ENCODE measurements at regions not wholly inside any gene's neighbourhood (a gene's known extent, or its start where the extent isn't known, plus 50 kb on each side); places are given as distances from the start of the nearest gene placed in this dataset.
"Not testable (repeated sequence)": the region's sequence is repeated elsewhere in the genome, so short reads cannot be mapped to it uniquely, and the experiment has no call there.

GRCh38 chr10:57628592-57629284 lies 639.0 kb downstream of the IPMK start:
- Mint-ChIP-seq H3K4me3 (no peak overlapping the region), H3K36me3 (ENCODE audit: low read depth) (no peaks in the 10 kb centered on the region)
- intact Hi-C loops (cut with micrococcal nuclease) = no loop called here

GRCh38 chr10:57627642-57628178 lies 640.0 kb downstream of the IPMK start:
- intact Hi-C loops (cut with micrococcal nuclease) = no loop called here
- no peaks in the 10 kb centered on the region for H3K27me3 Mint-ChIP-seq
- no peak overlapping the region for H3K4me3 Mint-ChIP-seq
- H3K9me3 Mint-ChIP-seq = no peaks in the 10 kb centered on the region
- no peaks in the 10 kb centered on the region for H3K4me1 Mint-ChIP-seq
- no peaks in the 10 kb centered on the region for H3K36me3 Mint-ChIP-seq (ENCODE audit: low read depth)
- DNase-seq = no peak
- no peak overlapping the region for H3K27ac Mint-ChIP-seq

More at GRCh38 chr10:57628592-57629284, 639.0 kb downstream of the IPMK start:
- Mint-ChIP-seq H3K4me1 (no peaks in the 10 kb centered on the region), H3K27ac (no peak overlapping the region), H3K27me3 (no peaks in the 10 kb centered on the region), H3K9me3 (no peaks in the 10 kb centered on the region)
- DNase-seq = no peak

- intact Hi-C loops (cut with micrococcal nuclease) = no loop called here
- DNase-seq = no peak
- Mint-ChIP-seq H3K27ac (no peak overlapping the region), H3K36me3 (ENCODE audit: low read depth) (no peaks in the 10 kb centered on the region), H3K4me1 (no peaks in the 10 kb centered on the region), H3K27me3 (no peaks in the 10 kb centered on the region), H3K9me3 (no peaks in the 10 kb centered on the region), H3K4me3 (no peak overlapping the region)
These were observed 642.7 kb downstream of the IPMK start for GRCh38 chr10:57624856-57625592.

GRCh38 chr10:57624066-57624465 lies 643.6 kb downstream of the IPMK start:
- Mint-ChIP-seq H3K27ac (no peak overlapping the region), H3K4me1 (no peaks in the 10 kb centered on the region), H3K27me3 (no peaks in the 10 kb centered on the region), H3K4me3 (no peak overlapping the region), H3K36me3 (ENCODE audit: low read depth) (no peaks in the 10 kb centered on the region), H3K9me3 (no peaks in the 10 kb centered on the region)
- no peak for DNase-seq
- intact Hi-C loops (cut with micrococcal nuclease) = no loop called here

- H3K4me1 Mint-ChIP-seq = no peaks in the 10 kb centered on the region
- no peak overlapping the region for H3K27ac Mint-ChIP-seq
- no peak for DNase-seq
These were observed 646.2 kb downstream of the IPMK start for GRCh38 chr10:57621466-57621865.

GRCh38 chr10:57605948-57606485 lies 661.7 kb downstream of the IPMK start:
- intact Hi-C loops (cut with micrococcal nuclease) = loop anchor here (10.0 kb wide), 1 partner anchor 61 kb away; no protein-coding TSS in a partner anchor
- Mint-ChIP-seq H3K4me1 (no peaks in the 10 kb centered on the region), H3K27me3 (no peaks in the 10 kb centered on the region), H3K36me3 (ENCODE audit: low read depth) (no peaks in the 10 kb centered on the region), H3K4me3 (no peak overlapping the region), H3K9me3 (no peaks in the 10 kb centered on the region), H3K27ac (no peak overlapping the region)
- DNase-seq = no peak

More at GRCh38 chr10:57621466-57621865, 646.2 kb downstream of the IPMK start:
- H3K27me3 Mint-ChIP-seq = no peaks in the 10 kb centered on the region
- no peaks in the 10 kb centered on the region for H3K36me3 Mint-ChIP-seq (ENCODE audit: low read depth)
- intact Hi-C loops (cut with micrococcal nuclease) = no loop called here
- H3K9me3 Mint-ChIP-seq = no peaks in the 10 kb centered on the region
- no peak overlapping the region for H3K4me3 Mint-ChIP-seq

- Mint-ChIP-seq H3K36me3 (ENCODE audit: low read depth) (no peaks in the 10 kb centered on the region), H3K27me3 (no peaks in the 10 kb centered on the region), H3K4me1 (no peaks in the 10 kb centered on the region), H3K27ac (no peak overlapping the region), H3K9me3 (no peaks in the 10 kb centered on the region), H3K4me3 (no peak overlapping the region)
- no peak for DNase-seq
- intact Hi-C loops (cut with micrococcal nuclease) = no loop called here
These were observed 668.3 kb downstream of the IPMK start for GRCh38 chr10:57599440-57599839.

- DNase-seq = no peak
- intact Hi-C loops (cut with micrococcal nuclease) = no loop called here
- no peak overlapping the region for H3K4me3 Mint-ChIP-seq
- H3K27ac Mint-ChIP-seq = no peak overlapping the region
- H3K36me3 Mint-ChIP-seq (ENCODE audit: low read depth) = no peaks in the 10 kb centered on the region
- H3K9me3 Mint-ChIP-seq = no peaks in the 10 kb centered on the region
- H3K27me3 Mint-ChIP-seq = no peaks in the 10 kb centered on the region
- H3K4me1 Mint-ChIP-seq = no peaks in the 10 kb centered on the region
These were observed 673.6 kb downstream of the IPMK start for GRCh38 chr10:57593983-57594573.

GRCh38 chr10:57579926-57580325 lies 687.8 kb downstream of the IPMK start:
- no peaks in the 10 kb centered on the region for H3K36me3 Mint-ChIP-seq (ENCODE audit: low read depth)
- intact Hi-C loops (cut with micrococcal nuclease) = no loop called here
- no peak for DNase-seq
- H3K27ac Mint-ChIP-seq = no peak overlapping the region
- H3K4me3 Mint-ChIP-seq = no peak overlapping the region
- no peaks in the 10 kb centered on the region for H3K4me1 Mint-ChIP-seq
- peaks cover 7% of the 10 kb centered on the region for H3K9me3 Mint-ChIP-seq
- H3K27me3 Mint-ChIP-seq = no peaks in the 10 kb centered on the region

GRCh38 chr10:57562211-57562610 lies 705.5 kb downstream of the IPMK start:
- no peaks in the 10 kb centered on the region for H3K4me1 Mint-ChIP-seq
- H3K27me3 Mint-ChIP-seq = no peaks in the 10 kb centered on the region
- intact Hi-C loops (cut with micrococcal nuclease) = no loop called here
- no peaks in the 10 kb centered on the region for H3K36me3 Mint-ChIP-seq (ENCODE audit: low read depth)
- no peak overlapping the region for H3K27ac Mint-ChIP-seq
- H3K9me3 Mint-ChIP-seq = no peaks in the 10 kb centered on the region
- H3K4me3 Mint-ChIP-seq = no peak overlapping the region
- DNase-seq = no peak

GRCh38 chr10:57551774-57552173 lies 715.9 kb downstream of the IPMK start:
- H3K27ac Mint-ChIP-seq; H3K4me3 Mint-ChIP-seq; H3K4me1 Mint-ChIP-seq; H3K9me3 Mint-ChIP-seq; H3K27me3 Mint-ChIP-seq; H3K36me3 Mint-ChIP-seq (ENCODE audit: low read depth); DNase-seq; intact Hi-C loops (cut with micrococcal nuclease): not testable (repeated sequence)

GRCh38 chr10:57535306-57535705 lies 732.4 kb downstream of the IPMK start:
- intact Hi-C loops (cut with micrococcal nuclease) = no loop called here
- no peak overlapping the region for H3K27ac Mint-ChIP-seq
- no peaks in the 10 kb centered on the region for H3K4me1 Mint-ChIP-seq
- H3K36me3 Mint-ChIP-seq (ENCODE audit: low read depth) = no peaks in the 10 kb centered on the region
- no peak for DNase-seq
- H3K27me3 Mint-ChIP-seq = no peaks in the 10 kb centered on the region
- H3K9me3 Mint-ChIP-seq = no peaks in the 10 kb centered on the region
- H3K4me3 Mint-ChIP-seq = no peak overlapping the region

- Mint-ChIP-seq H3K9me3 (no peaks in the 10 kb centered on the region), H3K36me3 (ENCODE audit: low read depth) (no peaks in the 10 kb centered on the region), H3K4me3 (no peak overlapping the region), H3K4me1 (no peaks in the 10 kb centered on the region), H3K27ac (no peak overlapping the region), H3K27me3 (no peaks in the 10 kb centered on the region)
- intact Hi-C loops (cut with micrococcal nuclease) = no loop called here
- no peak for DNase-seq
These were observed 754.1 kb downstream of the IPMK start for GRCh38 chr10:57513637-57514036.

- no peaks in the 10 kb centered on the region for H3K9me3 Mint-ChIP-seq
- no peak overlapping the region for H3K4me3 Mint-ChIP-seq
- no peaks in the 10 kb centered on the region for H3K36me3 Mint-ChIP-seq (ENCODE audit: low read depth)
- no peaks in the 10 kb centered on the region for H3K4me1 Mint-ChIP-seq
- H3K27me3 Mint-ChIP-seq = no peaks in the 10 kb centered on the region
- no peak overlapping the region for H3K27ac Mint-ChIP-seq
- intact Hi-C loops (cut with micrococcal nuclease) = no loop called here
- DNase-seq = no peak
These were observed 759.9 kb downstream of the IPMK start for GRCh38 chr10:57507788-57508187.
